ENCODE measurements at regions not wholly inside any gene's neighbourhood (a gene's known extent, or its start where the extent isn't known, plus 50 kb on each side); places are given as distances from the start of the nearest gene placed in this dataset.
"Not testable (repeated sequence)": the region's sequence is repeated elsewhere in the genome, so short reads cannot be mapped to it uniquely, and the experiment has no call there.

DNA sequence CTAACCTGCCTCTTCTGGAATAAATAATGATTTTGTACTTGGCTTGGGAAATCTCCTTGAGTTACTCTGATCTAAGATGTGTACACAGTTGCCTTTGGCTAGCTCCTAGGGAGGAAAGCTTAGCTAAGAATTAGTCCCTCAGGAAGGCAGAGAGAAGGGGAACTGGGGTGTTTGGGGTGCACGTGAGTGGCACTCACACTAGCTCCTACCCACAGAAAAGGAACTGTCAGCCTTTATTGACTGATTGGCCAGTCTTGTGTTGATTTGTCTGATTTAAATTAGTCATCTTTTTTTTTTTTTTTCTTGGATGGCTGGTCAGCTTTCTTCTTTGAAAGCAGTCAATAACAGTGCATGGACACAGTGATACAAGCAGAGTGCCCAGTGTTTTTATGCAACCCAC is 107.7 kb downstream of the DMRT2 start:
- Histone ChIP-seq H3K9me3 (ENCODE audit: low read length) (no peaks in the 10 kb centered on the region), H3K36me3 (ENCODE audit: insufficient read depth, low read length) (no peaks in the 10 kb centered on the region), H3K4me3 (ENCODE audit: low read depth in 1 of 2, low read length in 2 of 2) (no peak overlapping the region), H3K9ac (ENCODE audit: low read length) (no peak overlapping the region), H3K27ac (ENCODE audit: low read depth, low read length) (no peak overlapping the region), H3K27me3 (ENCODE audit: control insufficient read depth in 1 of 2, insufficient read depth in 2 of 2, low read length in 2 of 2) (no peaks in the 10 kb centered on the region), H3K4me1 (ENCODE audit: insufficient read depth, low read length) (no peaks in the 10 kb centered on the region)

DNA sequence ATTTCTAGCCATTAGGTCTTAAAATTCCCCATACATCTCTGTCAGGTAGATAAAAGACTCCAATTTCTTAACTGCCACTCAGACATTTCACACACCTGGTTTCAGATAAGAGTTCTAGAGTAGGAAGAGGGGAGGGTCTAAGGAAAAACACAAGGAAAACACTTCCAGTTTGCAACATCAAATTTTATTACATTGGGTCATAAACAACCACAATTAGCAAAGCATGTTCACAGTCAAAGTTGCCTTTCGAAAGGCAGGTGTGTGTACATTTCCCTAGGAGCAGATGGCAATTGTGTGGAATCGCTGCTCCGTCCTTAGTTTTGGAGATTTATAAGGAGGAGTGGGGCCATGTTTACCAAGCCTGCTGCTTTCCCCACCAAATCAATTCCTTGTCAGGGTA is 120.8 kb downstream of the DMRT2 start:
- no peak overlapping the region for H3K27ac ChIP-seq (ENCODE audit: low read depth, low read length)
- no peaks in the 10 kb centered on the region for H3K27me3 ChIP-seq (ENCODE audit: control insufficient read depth in 1 of 2, insufficient read depth in 2 of 2, low read length in 2 of 2)
- no peak overlapping the region for H3K9ac ChIP-seq (ENCODE audit: low read length)
- no peaks in the 10 kb centered on the region for H3K9me3 ChIP-seq (ENCODE audit: low read length)
- H3K4me1 ChIP-seq (ENCODE audit: insufficient read depth, low read length), result no peaks in the 10 kb centered on the region
- H3K36me3 ChIP-seq (ENCODE audit: insufficient read depth, low read length), result no peaks in the 10 kb centered on the region
- H3K4me3 ChIP-seq (ENCODE audit: low read depth in 1 of 2, low read length in 2 of 2), result no peak overlapping the region

DNA sequence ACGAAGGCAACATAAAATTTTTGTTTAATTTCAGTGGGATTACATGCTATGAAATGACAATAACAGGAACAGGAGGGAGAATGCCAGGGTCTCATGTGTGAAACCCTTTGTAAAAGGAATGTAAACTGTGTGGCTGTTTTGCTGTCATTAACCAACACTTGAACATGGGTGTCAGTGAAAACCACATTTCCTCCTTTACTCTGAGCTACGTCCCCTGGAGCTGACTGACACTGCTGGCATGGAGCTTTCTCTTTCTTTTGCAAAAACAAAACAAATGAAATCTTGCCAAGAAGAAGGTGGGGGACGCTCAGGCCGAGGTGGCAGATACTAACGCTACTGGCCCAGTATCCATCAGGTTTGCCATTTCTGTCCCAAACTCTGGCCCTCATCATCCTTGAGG is 121.4 kb downstream of the DMRT2 start:
- no peak overlapping the region for H3K9ac ChIP-seq (ENCODE audit: low read length)
- H3K4me3 ChIP-seq (ENCODE audit: low read depth in 1 of 2, low read length in 2 of 2), result no peak overlapping the region
- no peaks in the 10 kb centered on the region for H3K36me3 ChIP-seq (ENCODE audit: insufficient read depth, low read length)
- H3K27ac ChIP-seq (ENCODE audit: low read depth, low read length), result no peak overlapping the region
- H3K9me3 ChIP-seq (ENCODE audit: low read length), result no peaks in the 10 kb centered on the region
- H3K27me3 ChIP-seq (ENCODE audit: control insufficient read depth in 1 of 2, insufficient read depth in 2 of 2, low read length in 2 of 2), result no peaks in the 10 kb centered on the region
- H3K4me1 ChIP-seq (ENCODE audit: insufficient read depth, low read length), result no peaks in the 10 kb centered on the region

DNA sequence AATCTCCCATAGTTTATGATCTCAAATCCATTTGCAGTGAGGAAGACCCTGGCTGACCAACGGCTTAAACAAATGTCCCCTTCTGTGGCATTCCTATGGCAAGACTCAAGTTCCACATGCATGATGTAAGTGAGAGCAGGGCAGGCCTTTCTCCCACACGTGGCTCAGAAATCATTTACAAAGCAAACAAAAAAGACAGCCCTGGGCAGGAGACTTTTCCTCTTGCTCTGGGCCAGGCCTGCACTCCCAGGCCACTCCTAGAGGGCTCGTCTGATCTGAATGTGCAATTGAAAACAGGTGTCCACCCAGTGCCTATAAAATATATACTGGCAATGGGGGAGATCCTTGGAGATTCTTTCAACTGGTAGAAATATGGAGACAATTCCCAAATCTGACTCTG is 123.1 kb downstream of the DMRT2 start:
- Histone ChIP-seq H3K27me3 (ENCODE audit: control insufficient read depth in 1 of 2, insufficient read depth in 2 of 2, low read length in 2 of 2) (no peaks in the 10 kb centered on the region), H3K9ac (ENCODE audit: low read length) (no peak overlapping the region), H3K36me3 (ENCODE audit: insufficient read depth, low read length) (no peaks in the 10 kb centered on the region), H3K9me3 (ENCODE audit: low read length) (no peaks in the 10 kb centered on the region), H3K4me3 (ENCODE audit: low read depth in 1 of 2, low read length in 2 of 2) (no peak overlapping the region), H3K27ac (ENCODE audit: low read depth, low read length) (no peak overlapping the region), H3K4me1 (ENCODE audit: insufficient read depth, low read length) (no peaks in the 10 kb centered on the region)

DNA sequence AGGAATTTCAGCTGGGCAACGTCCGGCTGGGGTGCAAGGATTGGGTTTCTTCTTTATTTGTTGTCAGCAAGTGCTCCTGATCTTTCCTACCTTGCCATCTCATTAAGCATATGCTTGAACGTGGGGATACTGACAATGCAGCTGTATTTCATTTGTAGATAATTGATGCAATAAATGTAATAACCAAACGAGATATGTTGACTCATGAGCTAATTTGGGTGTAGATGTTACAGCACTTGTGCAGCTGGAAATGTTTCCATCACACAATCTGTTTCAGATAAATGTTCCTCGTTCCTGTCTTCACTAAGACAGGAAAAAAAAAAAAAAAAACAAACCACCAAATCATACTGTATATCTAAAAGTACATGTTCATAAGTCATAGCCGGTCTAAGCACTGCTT is 123.8 kb downstream of the DMRT2 start:
- Histone ChIP-seq H3K4me1 (ENCODE audit: insufficient read depth, low read length) (no peaks in the 10 kb centered on the region), H3K9me3 (ENCODE audit: low read length) (no peaks in the 10 kb centered on the region), H3K27me3 (ENCODE audit: control insufficient read depth in 1 of 2, insufficient read depth in 2 of 2, low read length in 2 of 2) (no peaks in the 10 kb centered on the region), H3K4me3 (ENCODE audit: low read depth in 1 of 2, low read length in 2 of 2) (no peak overlapping the region), H3K9ac (ENCODE audit: low read length) (no peak overlapping the region), H3K27ac (ENCODE audit: low read depth, low read length) (no peak overlapping the region), H3K36me3 (ENCODE audit: insufficient read depth, low read length) (no peaks in the 10 kb centered on the region)

DNA sequence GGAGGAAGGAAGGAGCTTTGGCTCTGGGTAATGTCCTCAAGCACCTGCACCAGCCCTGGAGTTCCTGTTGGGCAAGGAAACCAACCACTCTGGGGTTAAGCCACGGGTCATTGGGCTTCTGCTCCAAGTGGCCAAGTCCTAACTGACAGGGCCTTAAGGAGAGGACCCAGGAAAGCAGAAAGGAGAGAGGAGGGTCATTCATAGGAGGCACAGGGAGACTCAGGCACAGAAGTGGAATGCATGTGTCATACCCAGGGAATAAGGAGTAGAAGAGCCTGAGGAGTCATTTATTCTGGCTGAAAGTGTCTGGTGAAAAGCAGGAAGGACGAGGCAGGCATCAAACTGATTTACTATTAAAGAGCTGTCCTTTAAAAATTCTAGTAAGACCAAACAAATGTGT is 129.2 kb downstream of the DMRT2 start:
- H3K36me3 ChIP-seq (ENCODE audit: insufficient read depth, low read length), result no peaks in the 10 kb centered on the region
- no peak overlapping the region for H3K9ac ChIP-seq (ENCODE audit: low read length)
- no peaks in the 10 kb centered on the region for H3K27me3 ChIP-seq (ENCODE audit: control insufficient read depth in 1 of 2, insufficient read depth in 2 of 2, low read length in 2 of 2)
- no peak overlapping the region for H3K4me3 ChIP-seq (ENCODE audit: low read depth in 1 of 2, low read length in 2 of 2)
- H3K27ac ChIP-seq (ENCODE audit: low read depth, low read length), result no peak overlapping the region
- no peaks in the 10 kb centered on the region for H3K9me3 ChIP-seq (ENCODE audit: low read length)
- no peaks in the 10 kb centered on the region for H3K4me1 ChIP-seq (ENCODE audit: insufficient read depth, low read length)

DNA sequence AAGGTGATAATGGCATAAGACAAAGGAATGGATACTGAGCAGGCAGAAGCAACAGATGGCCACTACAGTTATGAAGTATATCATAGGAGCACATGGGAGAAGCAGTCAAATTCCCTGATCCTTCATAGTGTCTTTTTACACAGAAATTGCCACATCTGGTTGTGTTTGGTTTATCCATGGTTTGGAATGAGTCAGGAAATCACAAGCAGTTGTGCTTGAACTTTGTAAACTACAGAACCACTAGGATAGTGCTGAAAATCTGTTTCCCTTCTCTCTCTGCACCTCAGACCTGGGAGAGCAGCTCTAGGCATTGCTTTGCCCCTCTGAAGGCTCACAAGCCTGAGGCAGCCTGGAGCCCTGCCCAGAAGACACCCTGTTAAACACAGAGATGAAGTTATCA is 134.0 kb downstream of the DMRT2 start:
- H3K9ac ChIP-seq (ENCODE audit: low read length), result no peak overlapping the region
- H3K27ac ChIP-seq (ENCODE audit: low read depth, low read length), result no peak overlapping the region
- H3K4me3 ChIP-seq (ENCODE audit: low read depth in 1 of 2, low read length in 2 of 2), result no peak overlapping the region
- no peaks in the 10 kb centered on the region for H3K9me3 ChIP-seq (ENCODE audit: low read length)
- H3K36me3 ChIP-seq (ENCODE audit: insufficient read depth, low read length), result no peaks in the 10 kb centered on the region
- no peaks in the 10 kb centered on the region for H3K4me1 ChIP-seq (ENCODE audit: insufficient read depth, low read length)
- H3K27me3 ChIP-seq (ENCODE audit: control insufficient read depth in 1 of 2, insufficient read depth in 2 of 2, low read length in 2 of 2), result no peaks in the 10 kb centered on the region

DNA sequence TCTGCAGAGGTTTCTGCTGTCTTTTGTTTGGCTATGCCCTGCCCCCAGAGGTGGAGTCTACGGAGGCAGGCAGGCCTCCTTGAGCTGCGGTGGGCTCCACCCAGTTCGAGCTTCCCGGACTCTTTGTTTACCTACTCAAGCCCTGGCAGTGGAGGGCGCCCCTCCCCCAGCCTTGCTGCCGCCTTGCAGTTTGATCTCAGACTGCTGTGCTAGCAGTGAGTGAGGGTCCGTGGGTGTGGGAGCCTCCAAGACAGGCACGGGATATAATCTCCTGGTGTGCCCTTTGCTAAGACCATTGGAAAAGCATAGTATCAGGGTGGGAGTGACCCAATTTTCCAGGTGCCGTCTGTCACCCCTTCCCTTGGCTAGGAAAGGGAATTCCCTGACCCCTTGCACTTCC is 137.0 kb downstream of the DMRT2 start:
- not testable (repeated sequence) for H3K36me3 ChIP-seq (ENCODE audit: insufficient read depth, low read length); H3K27me3 ChIP-seq (ENCODE audit: control insufficient read depth in 1 of 2, insufficient read depth in 2 of 2, low read length in 2 of 2); H3K9ac ChIP-seq (ENCODE audit: low read length); H3K9me3 ChIP-seq (ENCODE audit: low read length); H3K4me3 ChIP-seq (ENCODE audit: low read depth in 1 of 2, low read length in 2 of 2); H3K4me1 ChIP-seq (ENCODE audit: insufficient read depth, low read length); H3K27ac ChIP-seq (ENCODE audit: low read depth, low read length)

DNA sequence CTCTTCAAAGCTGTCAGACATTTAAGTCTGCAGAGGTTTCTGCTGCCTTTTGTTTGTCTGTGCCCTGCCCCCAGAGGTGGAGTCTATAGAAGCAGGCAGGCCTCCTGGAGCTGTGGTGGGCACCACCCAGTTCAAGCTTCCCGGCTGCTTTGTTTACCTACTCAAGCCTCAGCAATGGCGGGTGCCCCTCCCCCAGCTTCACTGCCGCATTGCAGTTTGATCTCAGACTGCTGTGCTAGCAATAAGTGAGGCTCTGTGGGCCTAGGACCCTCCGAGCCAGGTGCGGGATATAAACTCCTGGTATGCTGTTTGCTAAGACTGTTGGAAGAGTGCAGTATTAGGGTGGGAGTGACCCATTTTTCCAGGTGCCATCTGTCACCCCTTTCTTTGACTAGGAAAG is 145.5 kb downstream of the DMRT2 start:
- H3K4me1 ChIP-seq (ENCODE audit: insufficient read depth, low read length); H3K27ac ChIP-seq (ENCODE audit: low read depth, low read length); H3K9me3 ChIP-seq (ENCODE audit: low read length); H3K27me3 ChIP-seq (ENCODE audit: control insufficient read depth in 1 of 2, insufficient read depth in 2 of 2, low read length in 2 of 2); H3K4me3 ChIP-seq (ENCODE audit: low read depth in 1 of 2, low read length in 2 of 2); H3K9ac ChIP-seq (ENCODE audit: low read length); H3K36me3 ChIP-seq (ENCODE audit: insufficient read depth, low read length): not testable (repeated sequence)

DNA sequence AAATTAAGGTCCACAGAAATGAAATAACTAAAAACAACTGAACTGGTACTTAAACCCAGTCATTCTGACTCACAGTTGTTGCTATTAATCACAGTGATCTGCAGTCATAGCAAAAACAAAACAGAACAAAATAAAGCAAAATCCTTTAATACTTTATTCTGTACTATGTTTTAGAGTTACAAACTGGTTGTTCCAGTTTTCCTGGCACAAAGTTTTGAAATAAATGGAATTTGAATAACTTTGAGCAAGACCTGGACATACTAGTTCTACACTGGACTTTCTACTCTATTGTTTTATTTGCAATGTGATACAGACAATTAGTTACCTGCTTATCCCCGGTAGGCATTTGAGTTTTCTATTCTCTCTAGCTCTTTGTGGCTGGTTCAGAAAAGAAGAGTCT is 147.9 kb downstream of the DMRT2 start:
- H3K27ac ChIP-seq (ENCODE audit: low read depth, low read length), result no peak overlapping the region
- no peak overlapping the region for H3K4me3 ChIP-seq (ENCODE audit: low read depth in 1 of 2, low read length in 2 of 2)
- no peaks in the 10 kb centered on the region for H3K4me1 ChIP-seq (ENCODE audit: insufficient read depth, low read length)
- H3K9me3 ChIP-seq (ENCODE audit: low read length), result no peaks in the 10 kb centered on the region
- no peaks in the 10 kb centered on the region for H3K27me3 ChIP-seq (ENCODE audit: control insufficient read depth in 1 of 2, insufficient read depth in 2 of 2, low read length in 2 of 2)
- H3K9ac ChIP-seq (ENCODE audit: low read length), result no peak overlapping the region
- H3K36me3 ChIP-seq (ENCODE audit: insufficient read depth, low read length), result no peaks in the 10 kb centered on the region

DNA sequence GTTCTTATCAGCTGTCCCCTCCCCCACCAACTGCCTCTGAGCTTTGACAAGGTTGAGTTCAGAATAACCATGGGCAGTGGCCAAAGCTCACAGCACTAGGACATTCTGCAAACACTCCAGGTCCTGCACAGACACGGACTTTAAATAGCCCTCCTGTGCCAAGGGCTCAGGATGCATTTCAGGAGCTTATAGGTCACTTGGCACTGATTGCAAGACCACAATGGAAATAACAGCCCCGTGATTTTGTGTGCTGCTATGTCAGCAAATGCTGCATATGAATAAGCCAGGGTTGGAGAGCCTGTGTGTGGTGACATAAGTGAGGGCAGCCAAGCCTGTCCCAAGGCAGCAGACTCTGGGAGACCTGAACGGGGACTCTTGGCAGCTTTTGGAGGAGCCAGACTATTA is 150.7 kb downstream of the DMRT2 start:
- Histone ChIP-seq H3K9ac (ENCODE audit: low read length) (no peak overlapping the region), H3K36me3 (ENCODE audit: insufficient read depth, low read length) (no peaks in the 10 kb centered on the region), H3K27ac (ENCODE audit: low read depth, low read length) (no peak overlapping the region), H3K27me3 (ENCODE audit: control insufficient read depth in 1 of 2, insufficient read depth in 2 of 2, low read length in 2 of 2) (no peaks in the 10 kb centered on the region), H3K4me3 (ENCODE audit: low read depth in 1 of 2, low read length in 2 of 2) (no peak overlapping the region), H3K9me3 (ENCODE audit: low read length) (no peaks in the 10 kb centered on the region), H3K4me1 (ENCODE audit: insufficient read depth, low read length) (no peaks in the 10 kb centered on the region)

DNA sequence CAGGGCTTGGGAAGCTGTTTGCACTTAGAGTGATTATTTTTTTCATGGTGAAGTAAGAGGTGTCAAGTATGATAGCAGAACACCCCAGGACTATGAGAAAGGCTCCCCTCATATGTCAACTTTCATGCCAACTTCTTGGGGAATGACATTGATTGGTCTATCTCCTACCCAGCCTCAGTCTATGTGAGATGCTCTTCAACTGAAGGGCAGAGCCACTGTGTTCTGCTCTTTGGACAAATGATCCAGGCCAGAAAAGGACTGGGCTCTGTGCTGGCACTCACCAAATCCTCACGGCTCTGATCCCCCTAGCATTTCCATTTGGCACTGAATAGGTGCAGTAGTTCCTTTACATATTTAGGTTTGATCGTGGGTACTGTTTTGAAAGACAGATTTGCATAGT is 151.1 kb downstream of the DMRT2 start:
- no peak overlapping the region for H3K9ac ChIP-seq (ENCODE audit: low read length)
- H3K4me1 ChIP-seq (ENCODE audit: insufficient read depth, low read length), result no peaks in the 10 kb centered on the region
- H3K9me3 ChIP-seq (ENCODE audit: low read length), result no peaks in the 10 kb centered on the region
- no peak overlapping the region for H3K27ac ChIP-seq (ENCODE audit: low read depth, low read length)
- no peaks in the 10 kb centered on the region for H3K27me3 ChIP-seq (ENCODE audit: control insufficient read depth in 1 of 2, insufficient read depth in 2 of 2, low read length in 2 of 2)
- H3K4me3 ChIP-seq (ENCODE audit: low read depth in 1 of 2, low read length in 2 of 2), result no peak overlapping the region
- no peaks in the 10 kb centered on the region for H3K36me3 ChIP-seq (ENCODE audit: insufficient read depth, low read length)

DNA sequence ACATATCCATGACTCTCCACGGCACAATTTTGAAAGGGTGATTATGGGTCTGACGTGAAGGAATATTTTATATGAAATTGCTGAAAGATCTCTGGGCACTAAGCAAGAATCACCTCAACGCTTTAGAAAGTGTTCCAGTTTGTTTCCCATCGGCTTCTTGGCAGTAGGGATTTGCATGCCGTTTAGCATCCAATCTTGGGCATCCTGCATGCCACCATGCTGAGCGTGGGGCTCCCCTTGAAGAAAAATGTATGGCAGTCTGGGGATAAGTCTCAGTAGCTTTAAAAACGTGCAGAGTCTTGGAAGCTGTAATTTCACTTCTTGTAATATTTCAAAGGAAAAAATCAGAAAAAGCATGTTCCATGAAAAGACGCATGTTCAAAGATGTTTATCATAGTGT is 151.7 kb downstream of the DMRT2 start:
- no peaks in the 10 kb centered on the region for H3K9me3 ChIP-seq (ENCODE audit: low read length)
- no peak overlapping the region for H3K27ac ChIP-seq (ENCODE audit: low read depth, low read length)
- H3K36me3 ChIP-seq (ENCODE audit: insufficient read depth, low read length), result no peaks in the 10 kb centered on the region
- H3K4me3 ChIP-seq (ENCODE audit: low read depth in 1 of 2, low read length in 2 of 2), result no peak overlapping the region
- no peaks in the 10 kb centered on the region for H3K27me3 ChIP-seq (ENCODE audit: control insufficient read depth in 1 of 2, insufficient read depth in 2 of 2, low read length in 2 of 2)
- H3K4me1 ChIP-seq (ENCODE audit: insufficient read depth, low read length), result no peaks in the 10 kb centered on the region
- no peak overlapping the region for H3K9ac ChIP-seq (ENCODE audit: low read length)

All from muscle layer of colon (tissue), 2 donors.